PC-9 (cell line): ENCODE measurements at regions not wholly inside any gene's neighbourhood (a gene's known extent, or its start where the extent isn't known, plus 50 kb on each side); places are given as distances from the start of the nearest gene placed in this dataset.

Source experiments
- BruUV-seq: library from RNA; stranded (reverse); fragments of 400-500 nt; replicated peaks from 2 replicates; lab custom pipeline; 2021; lab: Mats Ljungman, UMichigan
- CTCF ChIA-PET: fragments of 300-600 bp; sonication (Branson Sonifier 250); formaldehyde crosslinking; loops from one replicate; lab custom pipeline; 2022; ENCODE audit warnings: antibody characterized with exemption; lab: Charles Lee
- POLR2A ChIA-PET: fragments of 300-600 bp; sonication (Branson Sonifier 250); formaldehyde crosslinking; loops from one replicate; lab custom pipeline; 2022; ENCODE audit warnings: antibody characterized with exemption; ENCODE audit not compliant: unreplicated experiment; lab: Charles Lee
- DNase-seq, 2 experiments: peaks; one replicate each; pipeline versions ENCODE4 v3.0.0 to v3.0.0-alpha.2; 2015 to 2022; ENCODE audit warnings: mixed read lengths in 1 of 2
- H2AFZ ChIP-seq: fragments of 200-600 bp; sonication (generic); 2 replicates; pipeline ENCODE4 v1.8.1; 2017; ENCODE audit warnings: antibody characterized with exemption
- H3F3A ChIP-seq: fragments of 200-600 bp; sonication (generic); 2 replicates; pipeline ENCODE4 v1.8.1; 2017; ENCODE audit warnings: antibody characterized with exemption, mild to moderate bottlenecking, low read depth; ENCODE audit not compliant: insufficient read depth
- H3K27ac ChIP-seq: fragments of 200-600 bp; sonication (generic); 2 replicates; pipeline ENCODE4 v1.6.1; 2016; ENCODE audit warnings: mixed run types
- H3K27me3 ChIP-seq: fragments of 200-600 bp; sonication (generic); 2 replicates; pipeline ENCODE4 v1.6.1; 2016; ENCODE audit warnings: low read depth, mixed run types; ENCODE audit not compliant: insufficient read depth
- H3K36me3 ChIP-seq: fragments of 200-600 bp; sonication (generic); 2 replicates; pipeline ENCODE4 v1.6.1; 2016; ENCODE audit warnings: low read depth, mixed run types
- H3K4me1 ChIP-seq: fragments of 200-600 bp; sonication (generic); replicated peaks from 2 replicates; pipeline ENCODE4 v1.6.1; 2016; ENCODE audit warnings: mixed run types; ENCODE audit not compliant: insufficient read depth
- H3K4me2 ChIP-seq: fragments of 200-600 bp; sonication (generic); 2 replicates; pipeline ENCODE4 v1.6.1; 2017; ENCODE audit warnings: mixed run types
- H3K4me3 ChIP-seq: fragments of 200-600 bp; sonication (generic); 2 replicates; pipeline ENCODE4 v1.6.1; 2016; ENCODE audit warnings: mixed run types
- H3K79me2 ChIP-seq: fragments of 200-600 bp; sonication (generic); 2 replicates; pipeline ENCODE4 v1.6.1; 2017; ENCODE audit warnings: low read depth, mixed run types
- H3K9me2 ChIP-seq: fragments of 200-600 bp; sonication (generic); 2 replicates; pipeline ENCODE4 v1.8.1; 2017; ENCODE audit warnings: mild to moderate bottlenecking; ENCODE audit not compliant: insufficient read depth
- H3K9me3 ChIP-seq: fragments of 200-600 bp; sonication (generic); 2 replicates; pipeline ENCODE4 v1.8.1; 2016; ENCODE audit warnings: low read depth; ENCODE audit not compliant: insufficient read depth
- H4K20me1 ChIP-seq: fragments of 200-600 bp; sonication (generic); 2 replicates; pipeline ENCODE4 v1.8.1; 2017; ENCODE audit not compliant: insufficient read depth
- EZH2 ChIP-seq: fragments of 200-600 bp; sonication (generic); IDR thresholded peaks from 2 replicates; pipeline ENCODE4 v1.8.0; 2017; ENCODE audit warnings: antibody characterized with exemption, low read depth
- intact Hi-C: fragments of 100-400 bp; cut with micrococcal nuclease; formaldehyde crosslinking; loops from one replicate; pipeline ENCODE4 v1.10.0; 2022; ENCODE audit not compliant: unreplicated experiment
- TF ChIP-seq, protein P1 (sequence below): fragments of 200-600 bp; sonication (generic); conservative IDR thresholded peaks from 2 replicates; pipeline ENCODE4 v1.6.1; 2017; ENCODE audit warnings: mixed run types, antibody characterized with exemption, mild to moderate bottlenecking, moderate library complexity

DNA sequence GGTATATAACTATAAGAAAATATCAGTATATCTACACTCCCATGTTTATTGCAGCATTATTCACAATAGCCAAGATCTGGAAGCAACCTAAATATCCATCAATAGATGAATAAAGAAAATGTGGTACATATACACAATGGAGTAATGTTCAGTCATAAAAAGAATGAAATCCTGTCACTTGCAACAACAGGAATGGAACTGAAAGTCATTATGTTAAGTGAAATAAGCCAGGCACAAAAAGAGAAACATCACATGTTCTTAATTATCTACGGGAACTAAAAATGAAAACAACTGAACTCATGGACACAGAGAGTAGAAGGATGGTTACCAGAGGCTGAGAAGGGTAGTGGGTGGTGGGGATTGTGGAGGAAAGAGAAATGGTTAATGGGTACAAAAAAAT is 665.2 kb downstream of the TBC1D4 start:
- H3K36me3 ChIP-seq, result no peaks in the 10 kb centered on the region
- ChIA-PET POLR2A (no interaction called here), CTCF (no interaction called here)
- H3K79me2 ChIP-seq, result no peaks in the 10 kb centered on the region
- H3K9me3 ChIP-seq, result no peaks in the 10 kb centered on the region
- no peaks in the 10 kb centered on the region for H3F3A ChIP-seq
- no peak overlapping the region for H2AFZ ChIP-seq
- H4K20me1 ChIP-seq, result no peaks in the 10 kb centered on the region
- intact Hi-C loops, result no loop called here
- no peaks in the 10 kb centered on the region for H3K9me2 ChIP-seq
- H3K4me2 ChIP-seq, result no peak overlapping the region
- H3K27ac ChIP-seq, result no peak overlapping the region
- no peaks in the 10 kb centered on the region for H3K4me1 ChIP-seq
- BruUV-seq, result no TSS peak
- no peak overlapping the region for H3K4me3 ChIP-seq
- H3K27me3 ChIP-seq, result no peaks in the 10 kb centered on the region
- TF ChIP-seq, protein P1, sequence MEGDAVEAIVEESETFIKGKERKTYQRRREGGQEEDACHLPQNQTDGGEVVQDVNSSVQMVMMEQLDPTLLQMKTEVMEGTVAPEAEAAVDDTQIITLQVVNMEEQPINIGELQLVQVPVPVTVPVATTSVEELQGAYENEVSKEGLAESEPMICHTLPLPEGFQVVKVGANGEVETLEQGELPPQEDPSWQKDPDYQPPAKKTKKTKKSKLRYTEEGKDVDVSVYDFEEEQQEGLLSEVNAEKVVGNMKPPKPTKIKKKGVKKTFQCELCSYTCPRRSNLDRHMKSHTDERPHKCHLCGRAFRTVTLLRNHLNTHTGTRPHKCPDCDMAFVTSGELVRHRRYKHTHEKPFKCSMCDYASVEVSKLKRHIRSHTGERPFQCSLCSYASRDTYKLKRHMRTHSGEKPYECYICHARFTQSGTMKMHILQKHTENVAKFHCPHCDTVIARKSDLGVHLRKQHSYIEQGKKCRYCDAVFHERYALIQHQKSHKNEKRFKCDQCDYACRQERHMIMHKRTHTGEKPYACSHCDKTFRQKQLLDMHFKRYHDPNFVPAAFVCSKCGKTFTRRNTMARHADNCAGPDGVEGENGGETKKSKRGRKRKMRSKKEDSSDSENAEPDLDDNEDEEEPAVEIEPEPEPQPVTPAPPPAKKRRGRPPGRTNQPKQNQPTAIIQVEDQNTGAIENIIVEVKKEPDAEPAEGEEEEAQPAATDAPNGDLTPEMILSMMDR, result no peak
- TF ChIP-seq EZH2, result no peak
- no peak for DNase-seq

- CTCF ChIA-PET, result no interaction called here
- TF ChIP-seq, protein P1, result no peak
- TF ChIP-seq EZH2, result no peak
- Histone ChIP-seq H3K9me2 (no peaks in the 10 kb centered on the region), H4K20me1 (no peaks in the 10 kb centered on the region), H3K27ac (no peak overlapping the region), H3K36me3 (no peaks in the 10 kb centered on the region), H3K4me3 (no peak overlapping the region), H3K4me1 (no peaks in the 10 kb centered on the region), H3K27me3 (no peaks in the 10 kb centered on the region), H3K4me2 (no peak overlapping the region), H2AFZ (no peak overlapping the region), H3F3A (no peaks in the 10 kb centered on the region), H3K79me2 (no peaks in the 10 kb centered on the region), H3K9me3 (no peaks in the 10 kb centered on the region)
- POLR2A ChIA-PET, result no interaction called here
- DNase-seq, result no peak
- no TSS peak for BruUV-seq
- intact Hi-C loops, result no loop called here
Measured at GRCh38 chr13:74796157-74796556, 662.0 kb upstream of the KLF12 start.

- BruUV-seq, result no TSS peak
Measured at GRCh38 chr13:74795526-74795925, 661.3 kb upstream of the KLF12 start.

More at GRCh38 chr13:74795526-74795925, 661.3 kb upstream of the KLF12 start:
- Histone ChIP-seq H3K36me3 (no peaks in the 10 kb centered on the region), H3K79me2 (no peaks in the 10 kb centered on the region), H3K4me1 (no peaks in the 10 kb centered on the region), H4K20me1 (no peaks in the 10 kb centered on the region), H3K9me2 (no peaks in the 10 kb centered on the region), H3K4me3 (no peak overlapping the region), H3K27me3 (no peaks in the 10 kb centered on the region), H2AFZ (no peak overlapping the region), H3K4me2 (no peak overlapping the region), H3K27ac (no peak overlapping the region), H3F3A (no peaks in the 10 kb centered on the region), H3K9me3 (no peaks in the 10 kb centered on the region)
- intact Hi-C loops, result no loop called here
- POLR2A ChIA-PET, result no interaction called here
- no peak for DNase-seq
- CTCF ChIA-PET, result no interaction called here
- TF ChIP-seq, protein P1, result no peak
- no peak for TF ChIP-seq EZH2
